Stimulated activated naive CD4-positive, alpha-beta T cell (primary cell): ENCODE measurements at regions not wholly inside any gene's neighbourhood (a gene's known extent, or its start where the extent isn't known, plus 50 kb on each side); places are given as distances from the start of the nearest gene placed in this dataset.
"Not testable (repeated sequence)": the region's sequence is repeated elsewhere in the genome, so short reads cannot be mapped to it uniquely, and the experiment has no call there.

Experiments used
- DNase-seq, 6 experiments: peaks; one replicate each; lab custom pipeline; 2025; lab: John Stamatoyannopoulos, UW

GRCh38 chr4:120200573-120201110 lies 134.0 kb upstream of the MAD2L1 start:
- not testable (repeated sequence) for DNase-seq

GRCh38 chr4:120198411-120198810 lies 131.8 kb upstream of the MAD2L1 start:
- DNase-seq, result no peak

- DNase-seq, result no peak
These were observed 111.0 kb upstream of the MAD2L1 start for GRCh38 chr4:120177603-120178002.

- no peak for DNase-seq
These were observed 108.6 kb upstream of the MAD2L1 start for GRCh38 chr4:120175272-120175671.

GRCh38 chr4:120163895-120164294 lies 97.2 kb upstream of the MAD2L1 start:
- DNase-seq, result no peak

- DNase-seq, result no peak
These were observed 92.3 kb upstream of the MAD2L1 start for GRCh38 chr4:120158841-120159463.

- no peak for DNase-seq
These were observed 91.4 kb upstream of the MAD2L1 start for GRCh38 chr4:120158046-120158445.

- peak in 4 of 6 experiments; percentile 8 to 68 (median 44) for DNase-seq
These were observed 89.6 kb upstream of the MAD2L1 start for GRCh38 chr4:120156120-120156718.

GRCh38 chr4:120155287-120155686 lies 88.6 kb upstream of the MAD2L1 start:
- no peak for DNase-seq

GRCh38 chr4:120144634-120145033 lies 78.0 kb upstream of the MAD2L1 start:
- no peak for DNase-seq

- no peak for DNase-seq
These were observed 77.4 kb upstream of the MAD2L1 start for GRCh38 chr4:120144041-120144440.

GRCh38 chr4:120139392-120139791 lies 72.7 kb upstream of the MAD2L1 start:
- DNase-seq, result no peak

- no peak for DNase-seq
These were observed 66.3 kb upstream of the MAD2L1 start for GRCh38 chr4:120132935-120133334.

- DNase-seq, result no peak
These were observed 64.1 kb upstream of the MAD2L1 start for GRCh38 chr4:120130786-120131185.
